Parathyroid adenoma (tissue), 2 donors: ENCODE measurements at regions not wholly inside any gene's neighbourhood (a gene's known extent, or its start where the extent isn't known, plus 50 kb on each side); places are given as distances from the start of the nearest gene placed in this dataset.

ENCODE experiments used
- H2AFZ ChIP-seq: fragments of 300-600 bp; sonication (generic); one replicate; pipeline ENCODE4 v1.7.0; 2017; ENCODE audit warnings: antibody characterized with exemption, mild to moderate bottlenecking
- H3K27ac ChIP-seq: fragments of 300-600 bp; sonication (generic); one replicate; pipeline ENCODE4 v1.7.0; 2017
- H3K27me3 ChIP-seq: fragments of 300-600 bp; sonication (generic); one replicate; pipeline ENCODE4 v1.7.0; 2017; ENCODE audit warnings: low read length; ENCODE audit not compliant: control insufficient read depth, insufficient read depth
- H3K36me3 ChIP-seq: fragments of 300-600 bp; sonication (generic); one replicate; pipeline ENCODE4 v1.7.0; 2017; ENCODE audit warnings: low read length; ENCODE audit not compliant: control insufficient read depth, insufficient read depth
- H3K4me1 ChIP-seq: fragments of 300-600 bp; sonication (generic); one replicate; pipeline ENCODE4 v1.7.0; 2017; ENCODE audit warnings: control low read depth
- H3K4me2 ChIP-seq: fragments of 300-600 bp; sonication (generic); one replicate; pipeline ENCODE4 v1.7.0; 2017; ENCODE audit warnings: low read length
- H3K4me3 ChIP-seq: fragments of 300-600 bp; sonication (generic); one replicate; pipeline ENCODE4 v1.7.0; 2017; ENCODE audit warnings: low read depth, low read length
- H3K79me2 ChIP-seq: fragments of 300-600 bp; sonication (generic); one replicate; pipeline ENCODE4 v1.7.0; 2017; ENCODE audit warnings: control low read depth
- H3K9ac ChIP-seq: fragments of 300-600 bp; sonication (generic); one replicate; pipeline ENCODE4 v1.7.0; 2017; ENCODE audit warnings: mild to moderate bottlenecking
- H3K9me3 ChIP-seq: fragments of 300-600 bp; sonication (generic); one replicate; pipeline ENCODE4 v1.7.0; 2017; ENCODE audit warnings: low read length; ENCODE audit not compliant: control insufficient read depth
- TF ChIP-seq, protein P1 (sequence below): fragments of 300-600 bp; sonication (generic); IDR thresholded peaks from one replicate; pipeline ENCODE4 v1.7.0; 2017; ENCODE audit warnings: antibody characterized with exemption, mild to moderate bottlenecking
- donor health status: primary hyperparathyroidism.

GRCh38 chr1:81068726-81069125 is 732.0 kb upstream of the ADGRL2 start:
- H3K27ac ChIP-seq: no peak overlapping the region
- H3K79me2 ChIP-seq: no peaks in the 10 kb centered on the region
- H3K9me3 ChIP-seq: no peaks in the 10 kb centered on the region
- no peak overlapping the region for H3K4me3 ChIP-seq
- H3K27me3 ChIP-seq: no peaks in the 10 kb centered on the region
- H3K4me1 ChIP-seq: no peaks in the 10 kb centered on the region
- H2AFZ ChIP-seq: no peak overlapping the region
- no peak overlapping the region for H3K4me2 ChIP-seq
- H3K36me3 ChIP-seq: no peaks in the 10 kb centered on the region
- no peak overlapping the region for H3K9ac ChIP-seq
- TF ChIP-seq, protein P1, sequence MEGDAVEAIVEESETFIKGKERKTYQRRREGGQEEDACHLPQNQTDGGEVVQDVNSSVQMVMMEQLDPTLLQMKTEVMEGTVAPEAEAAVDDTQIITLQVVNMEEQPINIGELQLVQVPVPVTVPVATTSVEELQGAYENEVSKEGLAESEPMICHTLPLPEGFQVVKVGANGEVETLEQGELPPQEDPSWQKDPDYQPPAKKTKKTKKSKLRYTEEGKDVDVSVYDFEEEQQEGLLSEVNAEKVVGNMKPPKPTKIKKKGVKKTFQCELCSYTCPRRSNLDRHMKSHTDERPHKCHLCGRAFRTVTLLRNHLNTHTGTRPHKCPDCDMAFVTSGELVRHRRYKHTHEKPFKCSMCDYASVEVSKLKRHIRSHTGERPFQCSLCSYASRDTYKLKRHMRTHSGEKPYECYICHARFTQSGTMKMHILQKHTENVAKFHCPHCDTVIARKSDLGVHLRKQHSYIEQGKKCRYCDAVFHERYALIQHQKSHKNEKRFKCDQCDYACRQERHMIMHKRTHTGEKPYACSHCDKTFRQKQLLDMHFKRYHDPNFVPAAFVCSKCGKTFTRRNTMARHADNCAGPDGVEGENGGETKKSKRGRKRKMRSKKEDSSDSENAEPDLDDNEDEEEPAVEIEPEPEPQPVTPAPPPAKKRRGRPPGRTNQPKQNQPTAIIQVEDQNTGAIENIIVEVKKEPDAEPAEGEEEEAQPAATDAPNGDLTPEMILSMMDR: no peak

DNA sequence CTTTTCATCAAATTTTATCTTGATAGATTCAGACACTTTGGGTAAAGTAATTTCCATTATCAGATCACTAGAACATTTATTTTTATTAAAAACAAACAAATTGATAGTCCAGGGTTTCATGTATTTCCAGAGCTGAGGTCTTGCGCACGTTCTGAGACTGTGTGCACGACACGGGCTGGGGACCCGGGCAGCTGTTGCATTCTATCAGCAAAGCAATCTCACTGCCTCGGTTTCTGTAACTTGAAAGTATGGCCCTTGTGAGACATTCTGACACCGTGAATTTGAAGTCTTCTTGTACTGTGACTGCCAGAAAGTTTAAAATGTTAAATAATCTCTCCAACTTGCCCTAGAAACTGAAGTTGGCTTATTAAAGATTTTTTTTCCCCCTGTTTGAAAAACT is 746.9 kb upstream of the ADGRL2 start:
- no peaks in the 10 kb centered on the region for H3K36me3 ChIP-seq
- TF ChIP-seq, protein P1: no peak
- no peak overlapping the region for H3K27ac ChIP-seq
- H2AFZ ChIP-seq: no peak overlapping the region
- no peak overlapping the region for H3K9ac ChIP-seq
- H3K9me3 ChIP-seq: no peaks in the 10 kb centered on the region
- no peaks in the 10 kb centered on the region for H3K4me1 ChIP-seq
- no peak overlapping the region for H3K4me2 ChIP-seq
- H3K4me3 ChIP-seq: no peak overlapping the region
- no peaks in the 10 kb centered on the region for H3K27me3 ChIP-seq
- H3K79me2 ChIP-seq: no peaks in the 10 kb centered on the region

DNA sequence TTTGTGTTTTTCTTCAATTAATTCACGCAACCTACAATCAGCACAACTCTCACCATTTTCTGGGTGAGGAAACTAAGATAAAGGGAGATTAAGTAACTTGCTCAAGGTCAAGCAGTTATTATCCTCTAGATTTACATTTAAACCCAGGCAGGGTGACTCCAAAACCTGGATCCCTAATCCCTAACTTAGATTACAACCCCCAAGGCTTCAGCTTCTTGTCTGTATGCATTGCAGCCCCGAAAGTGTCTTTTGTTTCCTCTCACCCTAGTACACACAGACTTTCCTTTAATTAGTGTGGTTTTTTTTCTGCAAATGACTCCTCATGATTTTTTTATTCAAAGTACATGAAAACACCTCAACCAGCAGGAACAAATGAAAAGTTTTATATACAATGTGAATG is 748.6 kb upstream of the ADGRL2 start:
- H3K4me1 ChIP-seq: no peaks in the 10 kb centered on the region
- no peaks in the 10 kb centered on the region for H3K79me2 ChIP-seq
- H2AFZ ChIP-seq: no peak overlapping the region
- H3K4me3 ChIP-seq: no peak overlapping the region
- no peaks in the 10 kb centered on the region for H3K9me3 ChIP-seq
- H3K9ac ChIP-seq: no peak overlapping the region
- H3K4me2 ChIP-seq: no peak overlapping the region
- no peak overlapping the region for H3K27ac ChIP-seq
- H3K27me3 ChIP-seq: no peaks in the 10 kb centered on the region
- H3K36me3 ChIP-seq: no peaks in the 10 kb centered on the region
- TF ChIP-seq, protein P1: no peak

GRCh38 chr1:81050390-81050789 is 750.3 kb upstream of the ADGRL2 start:
- Histone ChIP-seq H3K79me2 (no peaks in the 10 kb centered on the region), H3K27me3 (no peaks in the 10 kb centered on the region), H3K9ac (no peak overlapping the region), H3K4me2 (no peak overlapping the region), H2AFZ (no peak overlapping the region), H3K4me3 (no peak overlapping the region), H3K27ac (no peak overlapping the region), H3K4me1 (no peaks in the 10 kb centered on the region), H3K36me3 (no peaks in the 10 kb centered on the region), H3K9me3 (no peaks in the 10 kb centered on the region)
- TF ChIP-seq, protein P1: no peak

- TF ChIP-seq, protein P1: no peak
- Histone ChIP-seq H3K4me2 (no peak overlapping the region), H3K27me3 (no peaks in the 10 kb centered on the region), H3K27ac (no peak overlapping the region), H3K36me3 (no peaks in the 10 kb centered on the region), H3K9ac (no peak overlapping the region), H3K4me1 (no peaks in the 10 kb centered on the region), H2AFZ (no peak overlapping the region), H3K4me3 (no peak overlapping the region), H3K79me2 (no peaks in the 10 kb centered on the region), H3K9me3 (no peaks in the 10 kb centered on the region)
Measured at GRCh38 chr1:81044708-81045107, 756.0 kb upstream of the ADGRL2 start.
